ENCODE measurements at regions not wholly inside any gene's neighbourhood (a gene's known extent, or its start where the extent isn't known, plus 50 kb on each side); places are given as distances from the start of the nearest gene placed in this dataset.
A peak's percentile ranks its signal among the peaks of the same experiment; 100 is the strongest.

- peak; percentile 97 for DNase-seq (ENCODE audit: low spot score)
Observed at GRCh38 chr10:4663162-4663992, 162.6 kb upstream of the AKR1E2 start.

DNA sequence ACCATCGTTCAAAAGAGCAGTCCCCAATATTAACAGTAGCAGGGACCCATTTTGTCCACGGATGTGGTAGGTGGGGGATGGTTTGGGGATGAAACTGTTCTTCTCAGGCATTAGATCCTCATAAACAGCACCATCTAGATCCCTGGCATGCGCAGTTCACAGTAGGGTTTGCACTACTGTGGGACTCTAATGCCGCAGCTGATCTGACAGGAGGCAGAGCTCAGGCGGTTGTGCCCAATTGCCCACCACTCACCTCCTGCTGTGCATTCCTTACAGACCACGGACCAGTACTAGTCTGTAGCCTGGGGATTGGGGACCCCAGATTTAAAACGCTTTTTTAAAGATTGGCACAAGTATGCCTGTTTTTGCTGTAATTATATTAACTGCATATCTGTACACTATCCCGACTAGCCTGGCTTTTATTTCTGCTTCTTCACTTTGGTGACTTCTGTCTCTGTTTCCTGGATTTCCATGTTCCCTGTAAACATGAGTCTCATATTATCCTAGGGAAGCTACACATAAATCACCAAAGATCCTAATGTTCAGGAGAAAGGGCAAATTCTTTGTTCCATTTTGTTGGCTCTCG lies 163.3 kb upstream of the AKR1E2 start:
- peak; percentile 82 for DNase-seq (ENCODE audit: low spot score)

DNA sequence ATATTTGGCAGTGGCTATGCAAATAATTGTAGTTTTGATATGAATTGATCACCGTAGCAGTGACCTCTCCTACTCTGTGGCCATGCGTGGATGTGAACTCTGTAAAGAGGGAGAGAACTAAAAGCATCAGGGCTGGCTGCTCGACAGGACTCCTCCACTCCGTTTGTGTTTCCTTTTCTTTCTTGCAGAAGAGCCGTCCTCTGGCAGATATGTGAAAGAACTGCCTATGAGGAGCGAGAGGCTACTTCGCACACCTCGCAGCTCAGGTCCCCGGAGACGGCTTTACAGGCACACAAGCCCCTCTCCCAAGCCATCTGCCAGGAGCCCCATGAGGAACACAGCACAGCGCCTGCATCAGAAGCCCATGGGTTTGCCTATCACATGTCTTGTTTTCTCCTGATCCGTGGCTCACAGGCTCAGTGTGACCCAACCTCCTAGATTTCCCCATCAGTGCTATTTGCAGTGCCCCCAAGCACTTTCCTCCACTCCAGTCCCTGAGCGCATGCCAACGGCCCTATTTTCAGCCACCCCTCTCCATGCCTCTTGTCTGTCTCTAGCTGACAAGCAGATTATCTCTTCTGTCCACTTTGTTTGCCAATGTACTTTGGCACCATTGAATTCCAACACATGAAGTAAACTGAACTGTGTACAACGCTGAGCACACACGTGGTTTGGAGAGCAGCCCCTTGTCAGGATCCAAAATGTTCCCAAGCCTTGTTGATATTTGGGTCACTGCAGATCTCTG lies 164.3 kb upstream of the AKR1E2 start:
- no peak for DNase-seq (ENCODE audit: low spot score)

- no peak for DNase-seq (ENCODE audit: low spot score)
Observed at GRCh38 chr10:4658777-4659176, 167.2 kb upstream of the AKR1E2 start.

GRCh38 chr10:4656576-4657194 lies 169.3 kb upstream of the AKR1E2 start:
- peak; percentile 89 for DNase-seq (ENCODE audit: low spot score)

DNA sequence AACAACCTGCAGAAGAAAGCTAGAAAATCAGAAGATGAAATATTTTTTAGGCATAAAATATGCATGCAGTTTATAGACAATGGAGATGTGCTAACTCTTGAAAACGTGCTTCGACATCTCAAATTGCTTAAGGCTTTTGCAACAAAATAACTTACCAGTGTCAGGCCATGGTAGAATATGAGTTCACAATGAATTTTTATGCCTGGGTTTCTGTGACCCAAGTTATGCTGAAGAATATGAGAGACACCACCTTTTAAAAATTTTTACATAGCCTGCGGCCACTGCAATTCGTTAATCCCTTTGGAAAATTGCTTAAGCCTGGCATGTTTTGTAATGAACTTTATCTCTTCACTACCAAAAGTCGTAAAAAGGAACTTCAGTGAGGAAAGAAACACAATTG lies 170.1 kb upstream of the AKR1E2 start:
- no peak for DNase-seq (ENCODE audit: low spot score)

- DNase-seq (ENCODE audit: low spot score) = no peak
Observed at GRCh38 chr10:4655406-4655805, 170.6 kb upstream of the AKR1E2 start.

- no peak for DNase-seq (ENCODE audit: low spot score)
Observed at GRCh38 chr10:4654496-4654895, 171.5 kb upstream of the AKR1E2 start.

- no peak for DNase-seq (ENCODE audit: low spot score)
Observed at GRCh38 chr10:4653160-4653559, 172.8 kb upstream of the AKR1E2 start.

DNA sequence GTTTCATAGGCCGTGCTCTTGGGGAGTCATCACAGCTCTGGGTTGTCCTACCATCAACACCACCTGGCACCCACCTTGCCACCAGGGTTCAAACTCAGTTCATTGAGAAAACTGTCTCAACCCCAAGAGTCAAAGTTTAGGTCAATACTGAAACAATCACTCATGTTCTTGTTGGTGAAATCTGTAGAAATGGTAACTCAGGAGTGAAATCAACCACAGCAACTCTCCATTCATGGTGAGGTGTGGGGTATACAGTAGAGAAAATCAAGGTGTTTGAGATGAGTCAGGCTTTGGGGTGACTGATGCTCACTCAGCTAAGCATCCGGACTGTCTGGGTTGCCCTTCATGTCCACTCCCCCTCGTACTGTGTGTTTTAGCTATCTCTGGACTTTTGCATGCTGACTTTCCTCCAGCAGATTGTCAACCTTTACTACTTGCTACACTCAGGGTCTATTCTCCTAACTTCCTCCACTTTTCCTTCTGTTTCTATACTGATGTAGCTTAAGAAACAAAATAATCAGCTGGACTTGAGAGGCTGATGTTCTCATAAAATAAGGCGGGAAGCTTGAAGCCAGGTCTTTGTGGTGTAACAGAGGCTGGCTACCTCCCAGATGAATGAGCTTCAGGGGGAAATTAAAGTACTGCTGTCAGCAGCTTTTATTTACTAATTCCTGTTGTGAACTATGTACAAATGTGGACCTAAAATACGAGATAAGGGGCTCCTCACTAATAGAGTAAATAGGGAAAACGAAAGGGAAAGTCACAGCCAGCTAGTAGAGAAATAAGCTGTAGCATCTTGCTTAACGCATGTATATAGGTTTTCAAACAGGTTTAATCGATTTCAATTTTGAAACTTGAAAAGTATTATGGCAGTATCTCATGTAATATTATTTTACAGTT lies 173.6 kb upstream of the AKR1E2 start:
- DNase-seq (ENCODE audit: low spot score) = no peak

GRCh38 chr10:4651404-4652037 lies 174.5 kb upstream of the AKR1E2 start:
- no peak for DNase-seq (ENCODE audit: low spot score)

- peak; percentile 65 for DNase-seq (ENCODE audit: low spot score)
Observed at GRCh38 chr10:4650582-4650981, 175.4 kb upstream of the AKR1E2 start.

DNA sequence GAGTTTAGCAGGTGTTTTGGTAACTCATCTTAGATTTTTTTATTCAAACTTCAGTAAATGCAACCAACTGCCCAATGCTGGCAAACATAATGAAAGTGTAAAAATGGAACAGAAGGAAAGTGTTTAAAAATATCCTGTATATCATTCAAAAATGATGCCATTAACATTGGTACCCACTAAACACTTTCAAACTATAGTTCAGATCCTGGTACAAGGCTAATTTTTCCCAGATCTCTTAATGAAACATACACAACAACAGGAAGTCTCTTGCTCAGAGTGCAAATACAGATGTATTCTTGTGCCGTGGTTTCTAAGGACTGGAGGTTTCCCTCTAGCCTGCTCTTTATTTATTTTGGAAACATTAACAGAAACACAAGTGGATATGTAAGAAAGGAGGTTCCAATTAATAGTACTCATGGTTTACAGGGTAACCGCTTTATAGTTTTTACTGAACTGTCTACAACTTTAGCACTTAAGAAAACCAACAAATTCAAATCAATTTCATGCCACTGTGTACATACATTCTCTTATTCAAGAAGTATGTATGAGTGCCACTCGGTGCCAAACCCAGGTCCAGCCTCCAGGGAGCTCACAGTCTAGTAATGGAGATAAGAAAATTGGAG lies 176.0 kb upstream of the AKR1E2 start:
- DNase-seq (ENCODE audit: low spot score) = peak; percentile 44

DNA sequence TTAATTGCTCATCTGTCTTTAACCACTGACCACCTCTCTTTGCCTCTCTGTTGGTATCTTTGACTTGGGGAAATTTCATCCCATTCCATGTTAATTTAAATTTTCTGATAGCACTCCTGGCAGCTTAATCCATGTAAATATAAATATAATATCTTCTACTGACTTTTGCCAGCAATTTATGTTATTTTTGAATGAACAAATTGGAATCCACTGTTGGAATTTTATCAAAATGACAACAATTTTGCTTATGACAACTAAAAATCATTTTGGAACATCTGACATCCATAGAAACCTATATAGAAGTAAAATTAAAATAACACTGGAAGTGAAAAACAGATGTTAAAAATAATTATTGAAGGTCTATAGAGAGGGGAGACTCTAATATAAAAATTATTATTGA lies 176.5 kb upstream of the AKR1E2 start:
- DNase-seq (ENCODE audit: low spot score) = no peak

DNA sequence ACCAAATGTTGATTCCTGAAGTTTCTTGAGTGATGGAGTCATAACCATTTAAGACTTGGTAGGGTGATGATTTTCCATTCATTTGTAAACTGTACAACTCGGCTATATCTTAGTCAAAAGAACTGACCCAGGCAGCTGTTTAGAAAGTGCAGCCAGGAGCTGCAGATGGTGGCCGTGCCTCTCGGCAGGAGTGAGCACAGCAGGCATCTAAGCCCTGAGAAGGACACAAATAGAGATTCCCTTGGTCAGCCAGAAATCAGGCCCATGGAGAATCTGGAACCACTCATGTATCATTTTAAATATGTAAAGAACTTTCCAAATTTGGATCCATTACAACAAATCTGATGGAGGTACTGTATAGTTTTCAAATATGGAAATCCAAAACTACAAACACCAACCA lies 177.0 kb upstream of the AKR1E2 start:
- DNase-seq (ENCODE audit: low spot score) = no peak

DNA sequence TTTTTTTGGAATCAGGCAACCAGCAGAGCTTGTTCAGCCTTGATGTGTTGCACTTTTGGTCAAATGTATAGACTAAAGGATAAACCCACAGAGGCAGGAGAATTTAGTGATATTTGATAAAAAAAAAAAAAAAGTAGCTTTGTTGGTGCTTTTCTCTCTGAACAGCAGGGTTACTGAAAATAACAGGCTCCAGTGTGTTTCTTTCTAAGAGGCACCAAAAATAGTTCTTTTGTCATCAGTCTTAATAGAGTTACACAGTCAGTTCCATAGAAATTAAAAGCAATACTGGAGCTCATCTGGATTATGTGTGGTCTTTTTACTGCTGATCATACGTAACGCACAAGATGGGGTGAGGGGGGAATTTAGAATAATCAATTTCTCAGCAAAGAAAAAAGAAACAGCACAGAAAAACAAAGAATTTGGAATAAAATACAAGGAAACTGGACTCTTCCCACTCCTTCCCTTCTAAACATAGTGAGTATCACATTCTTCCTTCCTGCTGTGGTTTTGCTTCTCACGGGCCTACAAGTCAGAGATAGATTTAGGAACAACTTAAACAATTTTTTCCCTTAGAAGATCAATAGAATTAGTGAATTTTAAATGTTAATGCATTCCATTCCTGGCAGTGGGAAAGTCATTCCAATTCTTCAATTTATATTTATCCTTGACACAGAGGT lies 178.8 kb upstream of the AKR1E2 start:
- DNase-seq (ENCODE audit: low spot score) = no peak

DNA sequence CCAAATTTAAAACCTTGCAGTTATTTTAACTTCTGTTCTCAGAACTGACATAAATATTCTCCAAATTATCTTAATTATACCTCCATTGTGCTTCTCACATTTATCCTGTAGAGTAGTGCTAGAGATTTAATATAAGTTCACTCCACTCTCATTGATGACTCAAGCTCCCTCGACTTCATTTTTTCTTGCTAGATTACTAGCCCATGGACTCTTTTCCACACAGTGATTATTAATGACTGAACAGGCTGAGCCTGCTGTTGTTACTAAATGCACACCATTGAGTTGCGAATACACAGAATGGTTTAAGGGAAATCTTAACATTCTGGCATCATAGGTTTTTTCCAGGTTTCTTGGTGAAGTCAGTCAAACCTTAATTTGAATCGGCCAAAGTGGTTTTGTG lies 179.5 kb upstream of the AKR1E2 start:
- no peak for DNase-seq (ENCODE audit: low spot score)

DNA sequence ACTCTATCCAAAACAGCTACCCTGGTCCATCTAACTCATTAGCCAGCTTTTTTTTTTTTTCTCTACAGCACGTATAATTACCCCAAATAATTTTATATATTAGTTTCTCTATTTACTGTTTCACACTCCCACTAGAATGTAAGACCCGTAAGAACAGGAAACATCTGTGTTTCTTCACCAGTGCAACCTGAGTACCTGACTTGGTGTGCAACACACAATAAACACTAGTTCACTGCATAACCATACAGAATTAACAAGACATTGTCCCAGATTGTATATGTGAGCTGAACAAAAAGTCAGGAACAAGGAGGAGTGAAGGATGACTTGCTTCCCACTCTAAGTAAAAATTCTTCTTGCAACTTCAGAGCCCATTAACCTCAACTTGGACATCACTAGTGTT lies 180.2 kb upstream of the AKR1E2 start:
- no peak for DNase-seq (ENCODE audit: low spot score)

DNA sequence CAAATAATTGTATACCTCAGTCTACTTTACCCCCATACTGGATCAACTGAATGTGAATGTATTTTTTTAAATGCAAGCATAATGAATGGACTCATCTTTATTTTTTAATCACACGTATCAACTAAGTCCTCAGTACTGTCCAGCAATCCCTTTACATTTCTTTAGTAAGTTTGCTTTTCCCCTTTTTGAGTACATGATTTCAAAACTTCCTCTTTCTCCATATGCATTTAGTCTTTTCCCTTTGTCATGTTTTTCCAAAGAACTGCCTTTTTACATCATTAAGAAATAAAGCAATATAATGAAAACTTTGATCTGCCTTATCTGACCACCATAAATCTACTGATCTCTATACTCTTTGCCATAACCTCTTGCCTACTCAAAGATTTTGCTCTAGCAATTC lies 182.5 kb upstream of the AKR1E2 start:
- DNase-seq (ENCODE audit: low spot score) = no peak

- DNase-seq (ENCODE audit: low spot score) = no peak
Observed at GRCh38 chr10:4639960-4640359, 186.0 kb upstream of the AKR1E2 start.
